ENCODE measurements at regions not wholly inside any gene's neighbourhood (a gene's known extent, or its start where the extent isn't known, plus 50 kb on each side); places are given as distances from the start of the nearest gene placed in this dataset.

DNA sequence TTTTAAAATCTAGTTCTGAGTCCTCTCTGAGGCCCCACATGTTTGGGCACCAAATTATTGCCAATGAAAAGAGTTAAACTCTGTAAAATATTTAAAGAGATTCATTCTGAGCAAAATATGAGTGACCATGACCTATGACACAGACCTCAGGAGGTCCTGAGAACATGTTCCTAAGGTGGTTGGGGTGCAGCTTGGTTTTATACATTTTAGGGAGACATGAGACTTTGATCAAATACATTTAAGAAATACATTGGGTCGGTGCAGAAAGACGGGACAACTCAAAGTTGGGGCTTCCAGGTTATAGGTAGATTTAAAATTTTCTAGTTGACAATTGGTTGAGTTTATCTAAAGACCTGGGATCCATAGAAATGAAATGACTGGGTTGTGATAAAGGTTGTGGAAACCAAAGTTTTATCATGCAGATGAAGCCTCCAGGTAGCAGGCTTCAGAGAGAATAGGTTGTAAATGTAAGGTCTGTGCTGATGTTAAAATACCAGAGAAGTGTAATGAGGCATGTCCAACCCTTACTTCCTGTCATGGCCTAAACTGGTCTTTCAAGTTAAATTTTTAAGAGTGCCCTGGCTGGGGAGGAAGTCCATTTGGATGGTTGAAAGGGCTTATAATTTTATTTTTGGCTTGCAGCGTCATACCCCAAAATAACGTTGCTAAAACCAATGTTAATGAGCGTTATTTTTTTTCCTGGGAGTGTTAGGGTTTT, 274.9 kb downstream of the NUF2 start:
- TF ChIP-seq RAD21 (IDR thresholded peaks at IDR 0.05; ENCODE audit: low read depth), result no peak

DNA sequence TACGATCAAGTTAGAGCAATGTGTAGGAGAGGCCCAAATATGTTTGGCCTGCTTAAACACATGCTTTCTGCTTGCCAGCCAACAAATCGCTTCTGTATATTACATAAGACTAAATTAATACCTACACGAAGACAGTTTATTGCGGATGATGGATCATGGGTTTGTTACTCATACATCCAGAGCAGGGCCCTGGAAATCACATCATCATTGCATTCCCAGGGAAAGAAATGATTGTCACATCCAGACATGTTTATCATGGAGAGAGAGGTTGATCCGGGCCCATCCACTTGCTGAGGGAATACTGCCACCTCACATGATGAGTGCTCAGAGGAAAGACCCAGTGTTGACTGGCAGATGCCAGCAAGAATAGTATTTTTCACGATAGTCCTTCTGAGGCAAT, 282.6 kb downstream of the NUF2 start:
- TF ChIP-seq CREB1 (IDR thresholded peaks at IDR 0.05; ENCODE audit: low read depth) (no peak), TAF1 (IDR thresholded peaks at IDR 0.05; ENCODE audit: low read depth) (no peak), EP300 (IDR thresholded peaks at IDR 0.05; ENCODE audit: borderline replicate concordance) (no peak), EGR1 (IDR thresholded peaks at IDR 0.05) (no peak), NFIC (IDR thresholded peaks at IDR 0.05) (no peak), RAD21 (IDR thresholded peaks at IDR 0.05; ENCODE audit: low read depth) (no peak), YY1 (IDR thresholded peaks at IDR 0.05; ENCODE audit: low read depth) (no peak), TCF12 (IDR thresholded peaks at IDR 0.05; ENCODE audit: low read depth) (no peak), ZBTB7A (IDR thresholded peaks at IDR 0.05; ENCODE audit: low read depth) (no peak), FOXM1 (IDR thresholded peaks at IDR 0.05; ENCODE audit: borderline replicate concordance, low read depth) (no peak), CEBPB (IDR thresholded peaks at IDR 0.05) (no peak), TEAD4 (IDR thresholded peaks at IDR 0.05) (no peak)
- TF ChIP-seq, protein P1, sequence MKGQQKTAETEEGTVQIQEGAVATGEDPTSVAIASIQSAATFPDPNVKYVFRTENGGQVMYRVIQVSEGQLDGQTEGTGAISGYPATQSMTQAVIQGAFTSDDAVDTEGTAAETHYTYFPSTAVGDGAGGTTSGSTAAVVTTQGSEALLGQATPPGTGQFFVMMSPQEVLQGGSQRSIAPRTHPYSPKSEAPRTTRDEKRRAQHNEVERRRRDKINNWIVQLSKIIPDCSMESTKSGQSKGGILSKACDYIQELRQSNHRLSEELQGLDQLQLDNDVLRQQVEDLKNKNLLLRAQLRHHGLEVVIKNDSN (IDR thresholded peaks at IDR 0.05), result no peak
- TF ChIP-seq, protein P2, sequence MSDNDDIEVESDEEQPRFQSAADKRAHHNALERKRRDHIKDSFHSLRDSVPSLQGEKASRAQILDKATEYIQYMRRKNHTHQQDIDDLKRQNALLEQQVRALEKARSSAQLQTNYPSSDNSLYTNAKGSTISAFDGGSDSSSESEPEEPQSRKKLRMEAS (IDR thresholded peaks at IDR 0.05), result no peak
- TF ChIP-seq, protein P3, sequence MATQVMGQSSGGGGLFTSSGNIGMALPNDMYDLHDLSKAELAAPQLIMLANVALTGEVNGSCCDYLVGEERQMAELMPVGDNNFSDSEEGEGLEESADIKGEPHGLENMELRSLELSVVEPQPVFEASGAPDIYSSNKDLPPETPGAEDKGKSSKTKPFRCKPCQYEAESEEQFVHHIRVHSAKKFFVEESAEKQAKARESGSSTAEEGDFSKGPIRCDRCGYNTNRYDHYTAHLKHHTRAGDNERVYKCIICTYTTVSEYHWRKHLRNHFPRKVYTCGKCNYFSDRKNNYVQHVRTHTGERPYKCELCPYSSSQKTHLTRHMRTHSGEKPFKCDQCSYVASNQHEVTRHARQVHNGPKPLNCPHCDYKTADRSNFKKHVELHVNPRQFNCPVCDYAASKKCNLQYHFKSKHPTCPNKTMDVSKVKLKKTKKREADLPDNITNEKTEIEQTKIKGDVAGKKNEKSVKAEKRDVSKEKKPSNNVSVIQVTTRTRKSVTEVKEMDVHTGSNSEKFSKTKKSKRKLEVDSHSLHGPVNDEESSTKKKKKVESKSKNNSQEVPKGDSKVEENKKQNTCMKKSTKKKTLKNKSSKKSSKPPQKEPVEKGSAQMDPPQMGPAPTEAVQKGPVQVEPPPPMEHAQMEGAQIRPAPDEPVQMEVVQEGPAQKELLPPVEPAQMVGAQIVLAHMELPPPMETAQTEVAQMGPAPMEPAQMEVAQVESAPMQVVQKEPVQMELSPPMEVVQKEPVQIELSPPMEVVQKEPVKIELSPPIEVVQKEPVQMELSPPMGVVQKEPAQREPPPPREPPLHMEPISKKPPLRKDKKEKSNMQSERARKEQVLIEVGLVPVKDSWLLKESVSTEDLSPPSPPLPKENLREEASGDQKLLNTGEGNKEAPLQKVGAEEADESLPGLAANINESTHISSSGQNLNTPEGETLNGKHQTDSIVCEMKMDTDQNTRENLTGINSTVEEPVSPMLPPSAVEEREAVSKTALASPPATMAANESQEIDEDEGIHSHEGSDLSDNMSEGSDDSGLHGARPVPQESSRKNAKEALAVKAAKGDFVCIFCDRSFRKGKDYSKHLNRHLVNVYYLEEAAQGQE (IDR thresholded peaks at IDR 0.05; ENCODE audit: low read depth), result no peak

DNA sequence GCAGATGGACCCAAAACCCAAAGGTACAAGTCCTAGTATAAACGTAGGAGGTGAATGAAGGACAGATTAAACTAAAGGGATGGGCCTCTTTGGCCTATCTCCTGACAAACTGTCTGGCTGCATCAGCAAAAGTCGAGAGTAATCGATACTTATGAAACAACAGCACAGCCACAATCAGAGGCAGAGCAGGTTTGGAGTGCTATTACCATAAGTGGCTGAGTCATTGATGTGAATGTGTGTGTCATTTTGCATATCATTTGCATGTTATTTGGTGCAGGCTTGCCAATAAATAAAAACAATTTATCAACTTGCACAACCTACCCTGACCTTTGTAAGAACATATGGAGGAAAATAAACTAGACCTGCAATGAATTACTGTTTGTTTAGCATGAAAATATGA, 283.1 kb downstream of the NUF2 start:
- TF ChIP-seq ZBTB7A (IDR thresholded peaks at IDR 0.05; ENCODE audit: low read depth) (no peak), YY1 (IDR thresholded peaks at IDR 0.05; ENCODE audit: low read depth) (no peak), TAF1 (IDR thresholded peaks at IDR 0.05; ENCODE audit: low read depth) (no peak), EP300 (IDR thresholded peaks at IDR 0.05; ENCODE audit: borderline replicate concordance) (no peak), RAD21 (IDR thresholded peaks at IDR 0.05; ENCODE audit: low read depth) (no peak), CEBPB (IDR thresholded peaks at IDR 0.05) (no peak), EGR1 (IDR thresholded peaks at IDR 0.05) (no peak), CREB1 (IDR thresholded peaks at IDR 0.05; ENCODE audit: low read depth) (no peak), NFIC (IDR thresholded peaks at IDR 0.05) (no peak), TEAD4 (IDR thresholded peaks at IDR 0.05) (no peak), TCF12 (IDR thresholded peaks at IDR 0.05; ENCODE audit: low read depth) (no peak), FOXM1 (IDR thresholded peaks at IDR 0.05; ENCODE audit: borderline replicate concordance, low read depth) (no peak)
- TF ChIP-seq, protein P1 (IDR thresholded peaks at IDR 0.05), result no peak
- TF ChIP-seq, protein P2 (IDR thresholded peaks at IDR 0.05), result no peak
- TF ChIP-seq, protein P3 (IDR thresholded peaks at IDR 0.05; ENCODE audit: low read depth), result no peak

DNA sequence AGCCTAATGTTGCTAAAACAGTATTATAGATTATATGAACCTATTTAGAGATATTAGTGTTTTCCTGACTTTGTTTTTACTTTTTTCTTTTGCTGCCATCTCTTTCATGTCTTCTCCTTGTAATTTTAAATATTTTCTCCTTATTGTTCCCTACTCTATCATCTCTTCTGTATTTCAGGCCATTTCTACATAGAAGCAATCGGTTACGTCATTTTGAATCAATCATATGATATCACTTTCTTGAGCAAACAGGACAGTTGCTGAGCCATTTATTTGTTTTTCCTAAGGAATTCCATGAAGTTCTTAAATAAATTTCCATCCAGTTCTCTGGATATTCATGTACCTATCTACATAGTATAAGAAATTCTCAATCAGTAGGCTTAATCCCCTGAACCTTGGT, 287.2 kb downstream of the NUF2 start:
- TF ChIP-seq CREB1 (IDR thresholded peaks at IDR 0.05; ENCODE audit: low read depth) (no peak), TCF12 (IDR thresholded peaks at IDR 0.05; ENCODE audit: low read depth) (no peak), EGR1 (IDR thresholded peaks at IDR 0.05) (no peak), FOXM1 (IDR thresholded peaks at IDR 0.05; ENCODE audit: borderline replicate concordance, low read depth) (no peak)

DNA sequence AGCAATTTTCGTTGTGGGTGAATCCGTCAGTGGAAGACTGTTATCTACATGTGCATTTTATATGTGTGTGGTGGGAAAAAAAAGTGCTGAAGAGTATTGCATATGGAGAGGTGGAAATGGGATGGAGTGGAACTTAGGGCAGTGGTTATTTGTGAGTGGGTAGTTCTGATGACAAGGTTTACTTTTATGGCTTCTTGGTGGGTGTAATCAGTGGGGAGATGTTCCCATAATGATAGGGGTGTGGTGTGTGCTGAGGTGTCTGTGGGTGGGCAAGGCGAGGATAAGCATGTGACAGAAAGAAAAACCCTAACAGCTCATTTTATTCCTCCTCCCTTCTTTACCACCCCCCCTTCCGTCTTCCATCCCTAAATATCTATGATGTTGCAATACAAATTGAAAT, 288.1 kb downstream of the NUF2 start:
- TF ChIP-seq, protein P1 (IDR thresholded peaks at IDR 0.05), result no peak
- TF ChIP-seq, protein P2 (IDR thresholded peaks at IDR 0.05), result no peak
- TF ChIP-seq NFIC (IDR thresholded peaks at IDR 0.05) (no peak), TAF1 (IDR thresholded peaks at IDR 0.05; ENCODE audit: low read depth) (no peak), TCF12 (IDR thresholded peaks at IDR 0.05; ENCODE audit: low read depth) (no peak), RAD21 (IDR thresholded peaks at IDR 0.05; ENCODE audit: low read depth) (no peak), ZBTB7A (IDR thresholded peaks at IDR 0.05; ENCODE audit: low read depth) (no peak), YY1 (IDR thresholded peaks at IDR 0.05; ENCODE audit: low read depth) (no peak), EP300 (IDR thresholded peaks at IDR 0.05; ENCODE audit: borderline replicate concordance) (no peak), TEAD4 (IDR thresholded peaks at IDR 0.05) (no peak)
